ENCODE measurements at regions not wholly inside any gene's neighbourhood (a gene's known extent, or its start where the extent isn't known, plus 50 kb on each side); places are given as distances from the start of the nearest gene placed in this dataset.

- H3K4me3 ChIP-seq: no peak overlapping the region
- H3K27me3 ChIP-seq (replicated peaks; ENCODE audit: insufficient read depth): no peaks in the 10 kb centered on the region
- no peaks in the 10 kb centered on the region for H3K9me3 ChIP-seq
- TF ChIP-seq, protein P1, sequence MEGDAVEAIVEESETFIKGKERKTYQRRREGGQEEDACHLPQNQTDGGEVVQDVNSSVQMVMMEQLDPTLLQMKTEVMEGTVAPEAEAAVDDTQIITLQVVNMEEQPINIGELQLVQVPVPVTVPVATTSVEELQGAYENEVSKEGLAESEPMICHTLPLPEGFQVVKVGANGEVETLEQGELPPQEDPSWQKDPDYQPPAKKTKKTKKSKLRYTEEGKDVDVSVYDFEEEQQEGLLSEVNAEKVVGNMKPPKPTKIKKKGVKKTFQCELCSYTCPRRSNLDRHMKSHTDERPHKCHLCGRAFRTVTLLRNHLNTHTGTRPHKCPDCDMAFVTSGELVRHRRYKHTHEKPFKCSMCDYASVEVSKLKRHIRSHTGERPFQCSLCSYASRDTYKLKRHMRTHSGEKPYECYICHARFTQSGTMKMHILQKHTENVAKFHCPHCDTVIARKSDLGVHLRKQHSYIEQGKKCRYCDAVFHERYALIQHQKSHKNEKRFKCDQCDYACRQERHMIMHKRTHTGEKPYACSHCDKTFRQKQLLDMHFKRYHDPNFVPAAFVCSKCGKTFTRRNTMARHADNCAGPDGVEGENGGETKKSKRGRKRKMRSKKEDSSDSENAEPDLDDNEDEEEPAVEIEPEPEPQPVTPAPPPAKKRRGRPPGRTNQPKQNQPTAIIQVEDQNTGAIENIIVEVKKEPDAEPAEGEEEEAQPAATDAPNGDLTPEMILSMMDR (IDR thresholded peaks at IDR 0.05): no peak
- ATAC-seq (ENCODE audit: insufficient number of reproducible peaks, low FRiP score, low read depth) (no peak), DNase-seq (ENCODE audit: low spot score) (no peak)
- no peaks in the 10 kb centered on the region for H3K4me1 ChIP-seq (ENCODE audit: control insufficient read depth in 1 of 2, low read depth in 2 of 2)
- H3K36me3 ChIP-seq: no peaks in the 10 kb centered on the region
- no peak overlapping the region for H3K27ac ChIP-seq
These were observed 261.0 kb downstream of the TLE3 start for GRCh38 chr15:69836526-69837230.

DNA sequence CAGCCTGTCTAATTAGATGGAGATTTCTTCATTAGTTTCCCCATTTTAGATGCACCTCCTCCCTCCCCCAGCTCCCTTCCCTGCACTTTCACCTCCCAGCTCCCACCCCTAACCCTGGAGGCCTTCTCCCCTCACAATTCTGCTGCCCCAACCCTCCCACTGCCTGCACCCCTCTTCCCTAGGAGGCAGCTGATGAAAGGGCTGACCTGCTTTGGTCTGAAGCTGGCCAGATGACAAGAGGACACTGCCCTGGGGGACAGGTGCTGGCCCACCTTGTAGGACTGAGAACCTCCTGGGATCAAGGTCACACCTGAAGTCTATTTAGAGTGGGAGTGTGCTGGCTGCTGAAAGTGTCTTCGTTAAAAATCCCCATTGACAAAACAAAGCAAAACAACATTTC lies 259.4 kb downstream of the TLE3 start:
- no peak for ATAC-seq (ENCODE audit: insufficient number of reproducible peaks, low FRiP score, low read depth)
- no peaks in the 10 kb centered on the region for H3K27me3 ChIP-seq (replicated peaks; ENCODE audit: insufficient read depth)
- TF ChIP-seq, protein P1 (IDR thresholded peaks at IDR 0.05): no peak

DNA sequence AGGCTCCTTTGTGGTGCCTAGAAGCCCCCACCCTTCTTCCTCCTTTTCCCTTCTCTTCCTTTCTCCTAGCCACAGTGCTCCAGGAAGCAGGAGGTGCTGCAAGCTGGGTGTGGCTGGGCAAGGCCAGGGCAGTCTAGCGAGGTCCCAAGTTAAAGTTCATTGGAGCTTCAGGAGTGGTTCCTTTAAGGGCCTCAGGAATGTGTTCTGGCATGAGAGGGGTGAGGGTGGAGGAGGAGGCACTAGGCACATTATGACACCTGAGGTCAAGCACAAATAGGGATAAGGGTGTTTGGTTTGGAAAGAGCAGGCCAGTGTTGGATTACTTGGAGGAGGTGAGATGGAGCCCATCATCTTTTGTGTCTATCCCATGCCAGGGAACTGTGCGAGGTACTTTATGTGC lies 258.7 kb downstream of the TLE3 start:
- Histone ChIP-seq H3K4me3 (no peak overlapping the region), H3K9me3 (no peaks in the 10 kb centered on the region), H3K27me3 (replicated peaks; ENCODE audit: insufficient read depth) (no peaks in the 10 kb centered on the region), H3K4me1 (ENCODE audit: control insufficient read depth in 1 of 2, low read depth in 2 of 2) (no peaks in the 10 kb centered on the region), H3K36me3 (no peaks in the 10 kb centered on the region), H3K27ac (no peak overlapping the region)
- DNase-seq (ENCODE audit: low spot score) (no peak), ATAC-seq (ENCODE audit: insufficient number of reproducible peaks, low FRiP score, low read depth) (no peak)
- TF ChIP-seq, protein P1 (IDR thresholded peaks at IDR 0.05): no peak

More for the DNA sequence above, 259.4 kb downstream of the TLE3 start:
- H3K36me3 ChIP-seq: no peaks in the 10 kb centered on the region
- H3K4me1 ChIP-seq (ENCODE audit: control insufficient read depth in 1 of 2, low read depth in 2 of 2): no peaks in the 10 kb centered on the region
- no peaks in the 10 kb centered on the region for H3K9me3 ChIP-seq
- no peak overlapping the region for H3K4me3 ChIP-seq
- no peak overlapping the region for H3K27ac ChIP-seq
- no peak for DNase-seq (ENCODE audit: low spot score)

- TF ChIP-seq, protein P1 (IDR thresholded peaks at IDR 0.05): no peak
- H3K27ac ChIP-seq: no peak overlapping the region
- no peak for ATAC-seq (ENCODE audit: insufficient number of reproducible peaks, low FRiP score, low read depth)
These were observed 256.4 kb downstream of the TLE3 start for GRCh38 chr15:69841113-69841828.

GRCh38 chr15:69842851-69843250 lies 254.9 kb downstream of the TLE3 start:
- H3K4me1 ChIP-seq (ENCODE audit: control insufficient read depth in 1 of 2, low read depth in 2 of 2): no peaks in the 10 kb centered on the region
- TF ChIP-seq, protein P1 (IDR thresholded peaks at IDR 0.05): no peak
- ATAC-seq (ENCODE audit: insufficient number of reproducible peaks, low FRiP score, low read depth) (no peak), DNase-seq (ENCODE audit: low spot score) (no peak)
- no peaks in the 10 kb centered on the region for H3K9me3 ChIP-seq
- H3K27ac ChIP-seq: no peak overlapping the region
- H3K27me3 ChIP-seq (replicated peaks; ENCODE audit: insufficient read depth): no peaks in the 10 kb centered on the region
- H3K36me3 ChIP-seq: no peaks in the 10 kb centered on the region
- no peak overlapping the region for H3K4me3 ChIP-seq

More at GRCh38 chr15:69841113-69841828, 256.4 kb downstream of the TLE3 start:
- Histone ChIP-seq H3K36me3 (no peaks in the 10 kb centered on the region), H3K4me3 (no peak overlapping the region), H3K9me3 (no peaks in the 10 kb centered on the region), H3K27me3 (replicated peaks; ENCODE audit: insufficient read depth) (no peaks in the 10 kb centered on the region), H3K4me1 (ENCODE audit: control insufficient read depth in 1 of 2, low read depth in 2 of 2) (no peaks in the 10 kb centered on the region)
- no peak for DNase-seq (ENCODE audit: low spot score)
